Ectodermal cell (in vitro differentiated cells): ENCODE measurements at regions not wholly inside any gene's neighbourhood (a gene's known extent, or its start where the extent isn't known, plus 50 kb on each side); places are given as distances from the start of the nearest gene placed in this dataset.

ENCODE experiments used
- H3K27ac ChIP-seq: 2 replicates; pipeline ENCODE4 v1.7.0; 2013; ENCODE audit warnings: mild to moderate bottlenecking, low read depth, low read length; ENCODE audit not compliant: insufficient read depth, poor library complexity, severe bottlenecking
- H3K27me3 ChIP-seq: 2 replicates; pipeline ENCODE4 v1.7.0; 2013; ENCODE audit warnings: mild to moderate bottlenecking, low read length; ENCODE audit not compliant: insufficient read depth, control insufficient read depth, poor library complexity, severe bottlenecking
- H3K36me3 ChIP-seq: one replicate; pipeline ENCODE4 v1.7.0; 2013; ENCODE audit warnings: low read length; ENCODE audit not compliant: control insufficient read depth, insufficient read depth
- H3K4me1 ChIP-seq: one replicate; pipeline ENCODE4 v1.7.0; 2013; ENCODE audit warnings: low read length; ENCODE audit not compliant: control insufficient read depth, insufficient read depth
- H3K4me3 ChIP-seq: 2 replicates; pipeline ENCODE4 v1.7.0; 2013; ENCODE audit warnings: low read depth, low read length, control low read depth; ENCODE audit not compliant: insufficient read depth
- H3K9me3 ChIP-seq: 2 replicates; pipeline ENCODE4 v1.7.0; 2013; ENCODE audit warnings: mild to moderate bottlenecking, low read length, moderate library complexity; ENCODE audit not compliant: control insufficient read depth
- WGBS, 2 experiments: methylation state at CpG; one replicate each; pipeline ENCODE4 v1.1.7; 2013; ENCODE audit warnings: missing lambda C conversion rate in 2 of 2; 5-methylcytosine and 5-hydroxymethylcytosine counted together

DNA sequence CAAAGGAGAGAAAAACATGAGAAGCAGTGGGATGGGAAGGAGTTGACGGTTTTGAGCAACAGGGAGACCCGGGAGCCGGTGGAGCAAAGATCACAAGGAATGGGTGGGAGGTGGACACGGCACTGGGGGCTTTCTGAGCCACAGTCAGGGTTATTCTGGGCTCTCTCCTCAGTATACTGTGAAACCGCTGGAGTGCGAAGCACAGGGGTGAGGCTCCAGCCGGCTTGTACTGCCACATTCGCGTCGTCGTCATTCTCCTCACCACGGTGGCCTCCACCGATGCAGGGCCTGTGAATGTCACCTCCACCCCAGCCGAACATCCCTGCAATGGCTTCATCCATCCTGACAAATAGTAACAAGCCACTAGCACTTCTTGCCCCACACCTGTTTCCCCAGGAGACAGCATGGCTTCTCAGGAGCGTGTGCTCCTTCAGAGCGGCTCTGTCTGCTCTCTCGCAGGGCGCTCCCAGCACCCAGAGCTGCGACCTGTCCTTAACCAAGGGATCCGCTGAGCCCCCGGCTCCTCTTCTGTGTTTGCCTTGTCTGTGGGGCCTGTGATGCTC, 1165.3 kb downstream of the TBC1D22A start:
- Histone ChIP-seq H3K27me3 (no peaks in the 10 kb centered on the region), H3K27ac (no peak overlapping the region), H3K9me3 (no peaks in the 10 kb centered on the region), H3K4me1 (no peaks in the 10 kb centered on the region), H3K36me3 (no peaks in the 10 kb centered on the region), H3K4me3 (no peak overlapping the region)
- 88 to 90% methylated on average over 21 of the region's 21 CpGs for WGBS, 2 experiments

DNA sequence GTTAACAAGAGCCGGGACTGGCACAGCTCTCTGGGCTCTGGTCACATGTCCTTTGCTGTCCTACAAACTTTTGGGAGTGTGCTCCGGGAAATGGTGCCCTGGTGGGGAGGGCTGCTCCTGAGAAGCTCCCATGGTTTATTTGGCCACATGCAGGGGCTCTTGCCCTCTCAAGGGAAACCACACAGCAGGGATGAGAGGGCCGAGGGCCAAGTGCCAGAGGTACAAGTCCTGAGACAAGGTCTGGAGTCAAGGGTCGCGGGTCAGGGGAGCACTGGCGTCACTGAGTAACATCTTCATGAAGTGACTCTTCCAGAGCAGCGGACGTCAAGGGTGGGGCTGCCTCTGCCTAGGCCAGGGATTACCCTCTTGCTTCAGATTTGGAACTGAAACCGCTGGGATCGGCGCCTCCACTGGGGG, 1160.6 kb downstream of the TBC1D22A start:
- 87 to 88% methylated on average over 11 of the region's 11 CpGs for WGBS, 2 experiments
- H3K9me3 ChIP-seq: no peaks in the 10 kb centered on the region
- H3K27ac ChIP-seq: no peak overlapping the region
- no peak overlapping the region for H3K4me3 ChIP-seq
- peaks cover 4% of the 10 kb centered on the region for H3K4me1 ChIP-seq
- H3K27me3 ChIP-seq: no peaks in the 10 kb centered on the region
- no peaks in the 10 kb centered on the region for H3K36me3 ChIP-seq

DNA sequence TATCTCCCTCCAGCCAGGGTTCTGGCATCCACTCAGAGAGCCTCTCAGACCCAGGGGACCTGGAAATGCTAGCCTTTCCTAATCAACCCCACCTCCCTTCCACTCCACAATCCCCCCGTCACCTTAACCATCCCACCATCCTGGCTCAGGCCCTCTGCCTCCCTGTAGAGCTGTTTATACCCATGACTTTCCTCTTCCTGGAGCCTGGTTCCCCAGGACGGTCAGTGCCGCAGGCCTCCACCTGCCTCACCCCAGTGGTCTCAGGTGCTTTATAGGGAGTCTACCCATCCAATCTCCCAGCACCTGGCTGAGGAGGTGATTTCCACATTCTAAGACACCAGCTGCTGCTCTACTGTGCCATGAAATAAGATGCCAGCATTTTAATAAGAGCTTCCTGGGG, 1159.5 kb downstream of the TBC1D22A start:
- Histone ChIP-seq H3K27me3 (no peaks in the 10 kb centered on the region), H3K9me3 (no peaks in the 10 kb centered on the region), H3K4me3 (no peak overlapping the region), H3K4me1 (peaks cover 4% of the 10 kb centered on the region), H3K27ac (no peak overlapping the region), H3K36me3 (no peaks in the 10 kb centered on the region)
- WGBS, 2 experiments: 90 to 96% methylated on average over 3 of the region's 3 CpGs

DNA sequence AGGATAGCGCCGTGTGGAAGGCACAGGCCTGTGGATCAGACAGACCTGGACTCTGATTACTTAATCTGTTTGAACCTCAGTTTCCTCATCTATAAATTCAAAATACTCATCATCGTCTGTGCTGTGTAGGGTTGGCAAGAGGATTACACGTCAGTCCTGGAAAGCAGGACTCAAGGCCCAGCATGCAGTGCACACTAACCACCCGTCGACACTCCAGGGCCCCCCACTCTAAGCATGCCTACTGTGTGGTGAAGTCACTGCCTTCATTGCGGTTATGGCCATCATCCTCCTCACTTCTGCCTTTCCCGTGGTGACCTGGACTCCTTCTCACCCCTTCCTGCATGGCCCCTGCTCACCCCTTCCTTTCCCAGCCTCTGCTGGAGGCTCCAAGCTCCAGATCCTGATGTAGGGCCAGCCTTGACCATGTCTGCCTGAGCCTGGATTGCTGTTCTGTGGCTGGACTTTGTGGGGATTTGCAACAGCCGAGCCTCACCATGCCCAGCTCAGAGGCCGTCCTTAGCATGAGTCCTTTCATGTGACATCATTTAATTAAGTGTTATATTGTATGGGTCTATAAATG, 1158.0 kb downstream of the TBC1D22A start:
- Histone ChIP-seq H3K27ac (no peak overlapping the region), H3K27me3 (no peaks in the 10 kb centered on the region), H3K4me3 (no peak overlapping the region), H3K4me1 (peaks cover 4% of the 10 kb centered on the region), H3K36me3 (no peaks in the 10 kb centered on the region), H3K9me3 (no peaks in the 10 kb centered on the region)
- WGBS, 2 experiments: 83 to 86% methylated on average over 9 to 10 of the region's 10 CpGs

DNA sequence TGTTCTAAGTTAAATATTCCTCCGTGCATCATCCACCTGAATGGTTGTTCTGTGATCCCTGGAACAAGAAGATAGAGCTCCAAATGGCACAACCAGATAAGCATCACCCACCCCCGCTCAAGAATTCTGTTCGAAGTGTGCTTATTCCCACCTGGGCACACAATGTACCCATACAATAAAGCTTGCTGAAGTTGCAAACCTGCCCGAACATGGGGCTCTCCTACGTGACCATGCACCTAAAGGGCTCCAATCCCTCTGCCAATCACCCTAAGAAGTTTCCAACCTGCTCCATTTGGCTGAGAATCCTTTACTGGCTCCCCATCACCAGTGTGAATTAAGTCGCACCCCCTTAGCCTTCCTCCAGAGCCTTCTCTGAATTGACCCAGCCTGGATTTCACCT, 1157.4 kb downstream of the TBC1D22A start:
- WGBS, 2 experiments: 84 to 85% methylated on average over 6 of the region's 6 CpGs

DNA sequence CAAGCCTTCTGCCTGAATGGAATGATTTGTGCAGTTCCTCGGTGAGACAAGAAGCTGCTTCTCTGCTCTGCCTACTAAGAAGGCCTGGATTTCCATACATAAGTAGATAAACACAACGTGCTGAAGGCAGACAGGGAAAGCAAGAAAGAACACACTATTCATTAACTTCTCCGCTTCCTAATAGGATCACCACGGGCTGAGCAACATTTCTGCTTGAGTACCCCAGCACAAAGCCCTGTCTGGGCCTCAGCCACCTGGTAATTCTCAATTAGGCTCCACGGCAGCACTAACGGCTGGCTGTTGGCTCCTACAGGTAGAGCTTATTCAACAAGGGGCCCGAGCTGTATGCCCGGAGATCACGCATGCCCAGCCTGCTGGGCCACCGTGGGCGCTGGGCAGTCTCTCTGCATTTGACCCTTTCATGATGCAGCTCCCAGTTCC, 1156.6 kb downstream of the TBC1D22A start:
- Histone ChIP-seq H3K4me1 (peaks cover 4% of the 10 kb centered on the region), H3K36me3 (no peaks in the 10 kb centered on the region), H3K27me3 (no peaks in the 10 kb centered on the region), H3K9me3 (no peaks in the 10 kb centered on the region), H3K4me3 (no peak overlapping the region), H3K27ac (peak overlapping the region; percentile 44)
- WGBS, 2 experiments: 63 to 74% methylated on average over 11 of the region's 11 CpGs

More for the DNA sequence above, 1157.4 kb downstream of the TBC1D22A start:
- Histone ChIP-seq H3K4me1 (peaks cover 4% of the 10 kb centered on the region), H3K27me3 (no peaks in the 10 kb centered on the region), H3K9me3 (no peaks in the 10 kb centered on the region), H3K36me3 (no peaks in the 10 kb centered on the region), H3K27ac (no peak overlapping the region), H3K4me3 (no peak overlapping the region)

DNA sequence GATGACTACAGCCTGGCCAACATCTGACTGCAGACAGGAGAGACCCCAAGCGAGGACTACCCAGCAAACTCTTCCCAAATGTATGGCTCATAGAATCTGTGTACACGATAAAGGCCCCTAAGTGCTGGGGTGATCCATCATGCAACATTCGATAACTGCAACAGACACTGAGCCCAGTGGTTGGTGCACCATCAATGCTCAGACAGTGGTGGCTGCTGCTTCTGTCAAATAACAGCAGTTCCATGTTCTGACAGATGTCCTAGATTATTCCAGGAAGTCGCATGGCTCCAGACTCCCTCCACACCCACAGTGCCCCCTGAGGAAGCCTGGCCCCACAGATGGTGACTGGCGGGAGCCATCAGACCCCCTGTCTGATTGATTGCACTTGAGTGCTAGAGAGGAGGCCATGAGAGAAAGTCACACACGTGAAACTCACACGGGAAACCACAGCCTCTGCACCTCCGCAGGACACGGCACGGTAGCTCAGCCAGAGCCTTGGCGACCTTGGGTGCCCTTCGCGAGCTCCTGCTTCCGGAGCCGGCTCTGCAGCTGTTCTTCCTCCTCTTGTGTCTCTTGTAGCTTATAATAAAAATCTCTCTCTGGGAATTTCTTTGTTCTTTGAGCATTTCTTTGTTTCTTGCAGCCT, 1155.9 kb downstream of the TBC1D22A start:
- no peaks in the 10 kb centered on the region for H3K27me3 ChIP-seq
- 81 to 85% methylated on average over 15 of the region's 15 CpGs for WGBS, 2 experiments
- H3K27ac ChIP-seq: peak overlapping the region; percentile 44
- no peaks in the 10 kb centered on the region for H3K36me3 ChIP-seq
- H3K9me3 ChIP-seq: no peaks in the 10 kb centered on the region
- no peak overlapping the region for H3K4me3 ChIP-seq
- H3K4me1 ChIP-seq: peaks cover 4% of the 10 kb centered on the region

DNA sequence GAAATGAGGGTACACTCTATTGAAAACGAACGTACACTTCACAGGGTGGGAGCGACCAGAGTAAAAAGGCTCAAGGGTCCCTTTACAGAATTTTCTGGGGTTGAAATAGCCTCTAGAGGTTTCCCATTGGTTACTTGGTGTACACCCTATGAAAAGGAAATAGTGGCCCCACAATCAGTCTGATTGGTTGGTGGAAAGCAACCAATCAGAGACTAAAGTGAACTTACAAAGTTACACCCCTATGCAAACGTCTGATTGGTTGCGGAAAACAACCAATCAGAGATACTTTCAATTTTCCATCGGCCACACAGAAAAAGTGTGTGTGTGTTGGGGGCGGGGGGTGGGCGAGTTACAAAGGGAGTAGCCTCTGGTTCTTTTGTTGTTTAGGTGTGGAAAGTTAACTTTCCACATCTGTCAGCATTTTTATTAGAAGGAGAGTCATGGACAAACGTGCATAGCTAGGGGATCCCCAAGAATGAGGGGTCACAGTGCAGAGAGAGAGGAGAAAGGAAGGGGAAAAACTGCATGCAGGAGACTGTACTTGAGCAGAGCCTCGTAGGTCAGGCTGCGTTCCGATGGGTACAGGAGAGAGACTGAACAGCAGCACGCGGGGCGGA, 1152.1 kb downstream of the TBC1D22A start:
- peaks cover 4% of the 10 kb centered on the region for H3K4me1 ChIP-seq
- WGBS, 2 experiments: 81 to 86% methylated on average over 15 of the region's 15 CpGs
- no peak overlapping the region for H3K27ac ChIP-seq

DNA sequence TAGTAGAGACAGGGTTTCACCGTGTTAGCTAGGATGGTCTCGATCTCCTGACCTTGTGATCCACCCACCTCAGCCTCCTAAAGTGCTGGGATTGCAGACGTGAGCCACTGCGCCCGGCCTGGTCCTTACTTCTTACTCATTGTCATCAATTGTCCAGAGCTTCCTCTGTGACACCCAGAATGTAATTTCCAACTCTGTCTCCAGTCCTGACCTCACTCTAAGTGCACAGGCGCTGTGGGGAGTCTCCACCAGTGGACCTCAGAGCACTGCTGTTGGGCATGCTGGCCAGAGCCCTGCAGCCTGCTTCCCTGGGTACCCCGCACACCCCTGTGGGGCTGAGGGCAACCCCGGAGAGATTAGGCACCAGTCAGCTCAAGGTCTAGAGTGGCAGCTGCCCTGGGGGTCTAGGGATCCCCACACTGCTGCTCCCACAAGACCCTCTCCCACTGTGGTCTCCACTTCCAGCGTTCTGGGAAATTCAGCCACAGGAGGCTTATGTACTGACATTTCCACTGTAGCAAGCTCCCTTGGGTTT, 1140.3 kb downstream of the TBC1D22A start:
- Histone ChIP-seq H3K4me3 (no peak overlapping the region), H3K4me1 (no peaks in the 10 kb centered on the region), H3K36me3 (no peaks in the 10 kb centered on the region), H3K9me3 (no peaks in the 10 kb centered on the region), H3K27ac (no peak overlapping the region), H3K27me3 (no peaks in the 10 kb centered on the region)
- 85 to 86% methylated on average over 9 of the region's 9 CpGs for WGBS, 2 experiments

More for the DNA sequence above, 1152.1 kb downstream of the TBC1D22A start:
- Histone ChIP-seq H3K36me3 (no peaks in the 10 kb centered on the region), H3K4me3 (no peak overlapping the region), H3K9me3 (peaks cover 6% of the 10 kb centered on the region), H3K27me3 (no peaks in the 10 kb centered on the region)

DNA sequence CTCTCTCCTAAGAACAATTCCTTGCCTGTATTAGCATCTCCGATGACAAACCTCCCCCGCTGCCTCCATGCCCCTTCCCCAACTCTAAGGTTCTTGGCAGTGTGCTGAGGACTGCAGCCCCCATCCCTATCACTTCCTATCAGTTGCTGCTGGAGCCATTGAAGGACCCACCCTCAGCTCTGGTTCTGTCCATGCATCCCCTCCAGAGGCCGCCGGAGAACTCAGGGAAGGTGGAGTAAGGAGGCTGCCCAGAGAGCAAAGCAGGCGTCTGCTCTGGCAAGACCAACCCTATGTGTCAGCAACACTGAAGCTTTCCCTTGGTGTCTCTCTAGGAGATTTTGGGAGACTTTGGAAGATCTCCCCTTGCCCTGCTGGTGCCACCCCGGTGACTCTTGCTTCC, 1139.5 kb downstream of the TBC1D22A start:
- WGBS, 2 experiments: 81 to 82% methylated on average over 6 of the region's 6 CpGs
- no peaks in the 10 kb centered on the region for H3K36me3 ChIP-seq
- H3K27me3 ChIP-seq: no peaks in the 10 kb centered on the region
- H3K27ac ChIP-seq: no peak overlapping the region
- H3K4me3 ChIP-seq: no peak overlapping the region
- H3K9me3 ChIP-seq: no peaks in the 10 kb centered on the region
- H3K4me1 ChIP-seq: no peaks in the 10 kb centered on the region
